ENCODE measurements at regions not wholly inside any gene's neighbourhood (a gene's known extent, or its start where the extent isn't known, plus 50 kb on each side); places are given as distances from the start of the nearest gene placed in this dataset.

GRCh38 chr11:11750017-11750878, 91.5 kb upstream of the USP47 start:
- Histone ChIP-seq H3K36me3 (ENCODE audit: insufficient read depth) (no peaks in the 10 kb centered on the region), H3K4me3 (IDR thresholded peaks at IDR 0.05; ENCODE audit: insufficient read depth, low read depth, low read length) (no peak overlapping the region), H3K4me2 (no peak overlapping the region)

GRCh38 chr11:11748706-11749365, 92.9 kb upstream of the USP47 start:
- no peaks in the 10 kb centered on the region for H3K27me3 ChIP-seq (ENCODE audit: insufficient read depth, low read depth)
- no peaks in the 10 kb centered on the region for H3K79me2 ChIP-seq (ENCODE audit: insufficient read depth, low read depth)
- no peak overlapping the region for H2AFZ ChIP-seq (ENCODE audit: low read depth)
- no peaks in the 10 kb centered on the region for H3K4me1 ChIP-seq (ENCODE audit: low read depth, poor library complexity, severe bottlenecking)
- no peaks in the 10 kb centered on the region for H4K20me1 ChIP-seq (ENCODE audit: insufficient read depth)
- no peak for TF ChIP-seq CTCF (conservative IDR thresholded peaks at IDR 0.05; ENCODE audit: low read depth, low read length)
- H3K36me3 ChIP-seq (ENCODE audit: insufficient read depth): no peaks in the 10 kb centered on the region
- H3K4me2 ChIP-seq: no peak overlapping the region
- no peak overlapping the region for H3K9ac ChIP-seq
- no peak overlapping the region for H3K4me3 ChIP-seq (IDR thresholded peaks at IDR 0.05; ENCODE audit: insufficient read depth, low read depth, low read length)
- no peak overlapping the region for H3K27ac ChIP-seq

More at GRCh38 chr11:11750017-11750878, 91.5 kb upstream of the USP47 start:
- Histone ChIP-seq H4K20me1 (ENCODE audit: insufficient read depth) (no peaks in the 10 kb centered on the region), H3K9ac (no peak overlapping the region), H3K4me1 (ENCODE audit: low read depth, poor library complexity, severe bottlenecking) (no peaks in the 10 kb centered on the region), H3K27me3 (ENCODE audit: insufficient read depth, low read depth) (no peaks in the 10 kb centered on the region), H3K79me2 (ENCODE audit: insufficient read depth, low read depth) (no peaks in the 10 kb centered on the region), H3K27ac (no peak overlapping the region), H2AFZ (ENCODE audit: low read depth) (no peak overlapping the region)
- TF ChIP-seq CTCF (conservative IDR thresholded peaks at IDR 0.05; ENCODE audit: low read depth, low read length): no peak

GRCh38 chr11:11747570-11747969, 94.2 kb upstream of the USP47 start:
- H3K4me3 ChIP-seq (IDR thresholded peaks at IDR 0.05; ENCODE audit: insufficient read depth, low read depth, low read length): no peak overlapping the region
- TF ChIP-seq CTCF (conservative IDR thresholded peaks at IDR 0.05; ENCODE audit: low read depth, low read length): no peak
- no peak overlapping the region for H3K27ac ChIP-seq
- no peaks in the 10 kb centered on the region for H3K36me3 ChIP-seq (ENCODE audit: insufficient read depth)
- H3K4me1 ChIP-seq (ENCODE audit: low read depth, poor library complexity, severe bottlenecking): no peaks in the 10 kb centered on the region
- no peaks in the 10 kb centered on the region for H4K20me1 ChIP-seq (ENCODE audit: insufficient read depth)
- no peak overlapping the region for H3K4me2 ChIP-seq
- no peak overlapping the region for H2AFZ ChIP-seq (ENCODE audit: low read depth)
- H3K9ac ChIP-seq: no peak overlapping the region
- no peaks in the 10 kb centered on the region for H3K79me2 ChIP-seq (ENCODE audit: insufficient read depth, low read depth)
- H3K27me3 ChIP-seq (ENCODE audit: insufficient read depth, low read depth): no peaks in the 10 kb centered on the region

GRCh38 chr11:11746449-11746848, 95.3 kb upstream of the USP47 start:
- Histone ChIP-seq H3K27ac (no peak overlapping the region), H4K20me1 (ENCODE audit: insufficient read depth) (no peaks in the 10 kb centered on the region), H3K27me3 (ENCODE audit: insufficient read depth, low read depth) (no peaks in the 10 kb centered on the region), H3K79me2 (ENCODE audit: insufficient read depth, low read depth) (no peaks in the 10 kb centered on the region), H3K9ac (no peak overlapping the region), H3K4me2 (no peak overlapping the region), H3K4me1 (ENCODE audit: low read depth, poor library complexity, severe bottlenecking) (no peaks in the 10 kb centered on the region), H3K4me3 (IDR thresholded peaks at IDR 0.05; ENCODE audit: insufficient read depth, low read depth, low read length) (no peak overlapping the region), H2AFZ (ENCODE audit: low read depth) (no peak overlapping the region), H3K36me3 (ENCODE audit: insufficient read depth) (no peaks in the 10 kb centered on the region)
- no peak for TF ChIP-seq CTCF (conservative IDR thresholded peaks at IDR 0.05; ENCODE audit: low read depth, low read length)
